ENCODE measurements at regions not wholly inside any gene's neighbourhood (a gene's known extent, or its start where the extent isn't known, plus 50 kb on each side); places are given as distances from the start of the nearest gene placed in this dataset.

DNA sequence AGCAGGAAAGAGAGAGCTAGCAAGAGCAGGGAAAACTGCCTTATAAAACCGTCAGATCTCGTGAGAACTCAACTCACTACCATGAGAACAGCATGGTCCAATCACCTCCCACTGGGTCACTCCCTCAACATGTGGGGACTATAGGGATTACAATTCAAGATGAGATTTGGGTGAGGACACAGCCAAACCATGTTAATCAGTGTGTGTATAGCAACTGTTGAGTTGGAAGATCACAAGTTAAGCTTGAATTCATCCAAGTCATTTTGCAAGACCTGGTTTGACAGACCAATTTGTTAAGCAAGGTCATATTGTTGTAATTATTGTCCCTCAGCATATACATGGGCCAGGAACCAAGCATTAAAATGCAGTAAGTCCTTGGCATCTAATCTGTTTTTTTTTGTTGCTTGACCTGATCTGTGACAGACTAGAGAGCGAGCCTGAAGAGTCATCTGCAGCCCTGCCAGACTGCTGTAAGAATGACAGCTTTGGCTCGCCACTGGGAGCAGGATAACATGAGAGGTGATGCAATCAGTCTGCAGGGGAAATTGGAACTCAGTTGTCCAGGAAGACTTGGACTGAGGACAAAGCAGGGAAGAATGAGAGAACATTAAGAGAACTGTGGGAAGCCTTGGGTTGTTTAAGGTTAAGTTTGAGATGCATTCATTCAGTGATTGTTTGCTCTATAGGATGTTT is 297.6 kb upstream of the SEL1L start:
- in situ Hi-C loops (cut with HindIII; ENCODE audit: low pct_unique_long_range_greater_than_20kb, low sequenced_read_pairs), result no loop called here
- TF ChIP-seq JUND (IDR thresholded peaks at IDR 0.05; ENCODE audit: low read depth), result no peak
- DNase-seq (ENCODE audit: low read depth in 1 of 2, low spot score in 1 of 2), result peak in 1 of 2 experiments; percentile 7

- no peak for TF ChIP-seq JUND (IDR thresholded peaks at IDR 0.05; ENCODE audit: low read depth)
- in situ Hi-C loops (cut with HindIII; ENCODE audit: low pct_unique_long_range_greater_than_20kb, low sequenced_read_pairs), result no loop called here
Observed at GRCh38 chr14:81834308-81834707, 300.7 kb upstream of the SEL1L start.

GRCh38 chr14:81837304-81837703 is 303.7 kb upstream of the SEL1L start:
- in situ Hi-C loops (cut with HindIII; ENCODE audit: low pct_unique_long_range_greater_than_20kb, low sequenced_read_pairs), result no loop called here
- no peak for TF ChIP-seq JUND (IDR thresholded peaks at IDR 0.05; ENCODE audit: low read depth)
- no peak for DNase-seq (ENCODE audit: low read depth in 1 of 2, low spot score in 1 of 2)

More at GRCh38 chr14:81834308-81834707, 300.7 kb upstream of the SEL1L start:
- peak in 1 of 2 experiments; percentile 25 for DNase-seq (ENCODE audit: low read depth in 1 of 2, low spot score in 1 of 2)

GRCh38 chr14:81839056-81839455 is 305.4 kb upstream of the SEL1L start:
- no peak for DNase-seq (ENCODE audit: low read depth in 1 of 2, low spot score in 1 of 2)
- in situ Hi-C loops (cut with HindIII; ENCODE audit: low pct_unique_long_range_greater_than_20kb, low sequenced_read_pairs), result no loop called here
- TF ChIP-seq JUND (IDR thresholded peaks at IDR 0.05; ENCODE audit: low read depth), result no peak

DNA sequence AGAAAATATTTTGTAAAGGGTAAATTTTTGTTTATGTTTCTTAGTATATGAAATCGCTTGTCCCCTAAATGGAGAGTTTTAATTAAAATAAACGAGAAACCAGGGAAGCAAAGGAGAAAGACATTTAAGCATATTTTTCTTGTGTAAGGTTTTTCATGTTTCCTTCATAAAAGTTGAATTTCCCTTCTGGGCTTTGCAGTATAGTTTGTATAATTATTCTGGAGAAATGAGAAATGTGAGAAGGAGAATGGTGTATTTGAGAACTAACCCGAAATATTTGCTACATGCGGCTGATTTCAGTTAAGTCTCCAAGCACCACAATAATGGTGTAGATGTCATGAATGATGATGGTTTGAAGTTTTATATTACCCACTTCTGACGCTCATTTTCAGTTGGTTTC is 307.7 kb upstream of the SEL1L start:
- in situ Hi-C loops (cut with HindIII; ENCODE audit: low pct_unique_long_range_greater_than_20kb, low sequenced_read_pairs), result no loop called here
- DNase-seq (ENCODE audit: low read depth in 1 of 2, low spot score in 1 of 2), result no peak
- no peak for TF ChIP-seq JUND (IDR thresholded peaks at IDR 0.05; ENCODE audit: low read depth)

GRCh38 chr14:81849714-81850113 is 316.1 kb upstream of the SEL1L start:
- in situ Hi-C loops (cut with HindIII; ENCODE audit: low pct_unique_long_range_greater_than_20kb, low sequenced_read_pairs), result no loop called here
- DNase-seq (ENCODE audit: low read depth in 1 of 2, low spot score in 1 of 2), result no peak
- TF ChIP-seq JUND (IDR thresholded peaks at IDR 0.05; ENCODE audit: low read depth), result no peak

GRCh38 chr14:81855007-81855406 is 321.4 kb upstream of the SEL1L start:
- DNase-seq (ENCODE audit: low read depth in 1 of 2, low spot score in 1 of 2), result no peak
- no peak for TF ChIP-seq JUND (IDR thresholded peaks at IDR 0.05; ENCODE audit: low read depth)
- in situ Hi-C loops (cut with HindIII; ENCODE audit: low pct_unique_long_range_greater_than_20kb, low sequenced_read_pairs), result no loop called here

GRCh38 chr14:81859046-81859445 is 325.4 kb upstream of the SEL1L start:
- no peak for DNase-seq (ENCODE audit: low read depth in 1 of 2, low spot score in 1 of 2)
- TF ChIP-seq JUND (IDR thresholded peaks at IDR 0.05; ENCODE audit: low read depth), result no peak
- in situ Hi-C loops (cut with HindIII; ENCODE audit: low pct_unique_long_range_greater_than_20kb, low sequenced_read_pairs), result no loop called here

GRCh38 chr14:81868172-81868571 is 334.5 kb upstream of the SEL1L start:
- TF ChIP-seq JUND (IDR thresholded peaks at IDR 0.05; ENCODE audit: low read depth), result no peak
- peak in 1 of 2 experiments; percentile 20 for DNase-seq (ENCODE audit: low read depth in 1 of 2, low spot score in 1 of 2)
- in situ Hi-C loops (cut with HindIII; ENCODE audit: low pct_unique_long_range_greater_than_20kb, low sequenced_read_pairs), result no loop called here

- in situ Hi-C loops (cut with HindIII; ENCODE audit: low pct_unique_long_range_greater_than_20kb, low sequenced_read_pairs), result no loop called here
- no peak for DNase-seq (ENCODE audit: low read depth in 1 of 2, low spot score in 1 of 2)
- no peak for TF ChIP-seq JUND (IDR thresholded peaks at IDR 0.05; ENCODE audit: low read depth)
Observed at GRCh38 chr14:81871706-81872105, 338.1 kb upstream of the SEL1L start.

- TF ChIP-seq JUND (IDR thresholded peaks at IDR 0.05; ENCODE audit: low read depth), result no peak
- DNase-seq (ENCODE audit: low read depth in 1 of 2, low spot score in 1 of 2), result no peak
- in situ Hi-C loops (cut with HindIII; ENCODE audit: low pct_unique_long_range_greater_than_20kb, low sequenced_read_pairs), result no loop called here
Observed at GRCh38 chr14:81884382-81884781, 350.7 kb upstream of the SEL1L start.

DNA sequence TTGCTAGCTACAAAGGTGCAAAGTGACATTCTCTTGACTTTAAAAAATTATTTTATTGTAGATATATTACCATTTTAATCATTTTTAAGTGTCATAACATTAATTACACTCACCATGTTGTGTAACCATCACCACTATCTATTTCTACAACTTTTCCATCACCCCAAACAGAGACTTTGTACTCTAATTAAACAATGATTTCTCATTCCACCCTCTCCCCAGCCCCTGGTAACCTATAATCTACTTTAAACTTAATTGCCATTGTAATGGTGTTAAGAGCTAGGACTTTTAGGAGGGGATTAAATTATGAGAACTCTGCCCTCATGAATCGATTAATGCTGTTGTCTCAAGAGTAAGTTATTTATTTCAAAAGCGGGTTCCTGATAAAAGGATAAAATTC is 352.9 kb upstream of the SEL1L start:
- TF ChIP-seq JUND (IDR thresholded peaks at IDR 0.05; ENCODE audit: low read depth), result no peak
- in situ Hi-C loops (cut with HindIII; ENCODE audit: low pct_unique_long_range_greater_than_20kb, low sequenced_read_pairs), result no loop called here
- no peak for DNase-seq (ENCODE audit: low read depth in 1 of 2, low spot score in 1 of 2)

DNA sequence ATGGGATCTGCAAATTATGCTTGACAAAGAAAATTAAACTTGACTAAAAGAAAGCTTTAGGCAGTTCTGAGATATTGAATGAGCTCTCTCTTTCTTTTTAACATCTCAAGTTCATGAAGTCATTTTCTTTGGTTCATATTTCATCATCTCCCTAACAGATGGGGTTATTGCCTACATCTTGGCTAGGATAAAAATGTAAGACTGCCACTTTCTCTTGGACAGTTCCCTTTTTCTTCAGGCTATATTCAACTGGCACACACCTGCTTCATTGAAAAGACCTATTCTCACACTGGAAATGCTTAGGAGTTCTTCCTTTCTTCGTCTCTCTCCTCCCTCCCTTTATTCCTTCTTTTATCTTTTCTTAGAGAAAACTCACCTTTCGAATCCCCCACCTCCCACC is 355.9 kb upstream of the SEL1L start:
- in situ Hi-C loops (cut with HindIII; ENCODE audit: low pct_unique_long_range_greater_than_20kb, low sequenced_read_pairs), result no loop called here
- no peak for TF ChIP-seq JUND (IDR thresholded peaks at IDR 0.05; ENCODE audit: low read depth)
- DNase-seq (ENCODE audit: low read depth in 1 of 2, low spot score in 1 of 2), result no peak

DNA sequence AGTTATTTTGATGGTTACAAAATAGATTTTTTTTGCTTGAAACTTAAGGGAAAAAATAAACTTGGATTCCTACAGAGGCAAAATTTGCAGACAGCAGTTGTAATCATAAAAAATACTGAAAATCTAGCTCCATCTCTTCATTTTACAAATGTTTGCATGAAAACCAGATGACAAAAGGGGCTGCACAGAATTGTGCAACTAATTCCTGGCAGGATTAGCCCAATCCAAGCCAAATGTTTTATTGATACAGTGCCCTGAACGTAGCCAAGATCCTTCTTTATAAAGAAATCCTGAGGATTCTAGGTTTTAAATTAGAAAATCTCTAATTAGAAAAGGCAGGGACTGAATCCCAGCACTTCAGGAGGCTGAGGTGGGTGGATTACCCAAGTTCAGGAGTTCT is 356.4 kb upstream of the SEL1L start:
- DNase-seq (ENCODE audit: low read depth in 1 of 2, low spot score in 1 of 2), result no peak
- in situ Hi-C loops (cut with HindIII; ENCODE audit: low pct_unique_long_range_greater_than_20kb, low sequenced_read_pairs), result no loop called here
- no peak for TF ChIP-seq JUND (IDR thresholded peaks at IDR 0.05; ENCODE audit: low read depth)

Measured in T47D (cell line).